Large intestine (tissue), 3 donors: ENCODE measurements at regions not wholly inside any gene's neighbourhood (a gene's known extent, or its start where the extent isn't known, plus 50 kb on each side); places are given as distances from the start of the nearest gene placed in this dataset.

Experiments used
- DNase-seq, 2 donors: peaks; one replicate each; pipeline versions ENCODE4 v3.0.0 to v3.0.0-alpha.2; 2013
- H3K27ac ChIP-seq: one replicate; pipeline ENCODE4 v1.5.1; 2013; ENCODE audit warnings: low read length
- H3K27me3 ChIP-seq: 2 replicates; pipeline ENCODE4 v1.6.1; 2013; ENCODE audit warnings: low read length; ENCODE audit not compliant: control insufficient read depth, insufficient read depth
- H3K36me3 ChIP-seq: 2 replicates; pipeline ENCODE4 v1.6.1; 2013; ENCODE audit warnings: low read length; ENCODE audit not compliant: control insufficient read depth, insufficient read depth
- H3K4me1 ChIP-seq: one replicate; pipeline ENCODE4 v1.6.1; 2013; ENCODE audit warnings: low read length; ENCODE audit not compliant: control insufficient read depth, insufficient read depth
- H3K4me3 ChIP-seq: one replicate; pipeline ENCODE4 v1.5.1; 2013; ENCODE audit warnings: low read length
- H3K9me3 ChIP-seq: one replicate; pipeline ENCODE4 v1.6.1; 2013; ENCODE audit warnings: mild to moderate bottlenecking, low read depth, low read length, moderate library complexity; ENCODE audit not compliant: control insufficient read depth
- WGBS: methylation state at CpG from one replicate; pipeline ENCODE4 v1.1.5; 2013; ENCODE audit warnings: low lambda C conversion rate; ENCODE audit not compliant: insufficient coverage; 5-methylcytosine and 5-hydroxymethylcytosine counted together

- Histone ChIP-seq H3K4me3 (no peak overlapping the region), H3K36me3 (no peaks in the 10 kb centered on the region), H3K9me3 (no peaks in the 10 kb centered on the region), H3K27me3 (no peaks in the 10 kb centered on the region), H3K27ac (no peak overlapping the region), H3K4me1 (no peaks in the 10 kb centered on the region)
- no CpG with 5 or more reads among the region's 7 CpGs for WGBS
- no peak for DNase-seq
Observed at GRCh38 chr16:86863609-86864008, 285.3 kb downstream of the FOXL1 start.

DNA sequence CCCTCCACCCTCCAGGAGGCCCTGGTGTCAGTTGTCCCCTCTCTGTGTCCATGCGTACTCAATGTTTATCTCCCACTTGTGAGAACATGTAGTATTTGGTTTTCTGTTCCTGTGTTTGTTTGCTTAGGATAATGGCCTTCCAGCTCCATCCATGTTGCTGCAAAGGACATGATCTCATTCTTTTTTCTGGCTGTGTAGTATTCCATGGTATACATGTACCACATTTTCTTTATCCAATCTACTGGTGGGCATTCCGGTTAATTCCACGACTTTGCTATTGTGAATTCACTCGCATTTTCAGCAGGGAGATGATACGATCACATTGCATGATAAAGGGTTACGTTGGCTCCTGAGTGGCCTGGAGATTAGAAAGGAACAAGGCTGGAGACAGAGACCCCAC lies 286.2 kb downstream of the FOXL1 start:
- no CpG with 5 or more reads among the region's 6 CpGs for WGBS
- Histone ChIP-seq H3K4me1 (no peaks in the 10 kb centered on the region), H3K36me3 (no peaks in the 10 kb centered on the region)

GRCh38 chr16:86865851-86866662 lies 287.7 kb downstream of the FOXL1 start:
- no peaks in the 10 kb centered on the region for H3K4me1 ChIP-seq
- peaks cover 5% of the 10 kb centered on the region for H3K27me3 ChIP-seq
- H3K36me3 ChIP-seq, result no peaks in the 10 kb centered on the region
- H3K27ac ChIP-seq, result no peak overlapping the region
- H3K9me3 ChIP-seq, result no peaks in the 10 kb centered on the region
- no CpG with 5 or more reads among the region's 23 CpGs for WGBS
- H3K4me3 ChIP-seq, result no peak overlapping the region
- peak in 1 of 2 donors; percentile 25 for DNase-seq

More for the DNA sequence above, 286.2 kb downstream of the FOXL1 start:
- DNase-seq, result no peak
- Histone ChIP-seq H3K9me3 (no peaks in the 10 kb centered on the region), H3K27ac (no peak overlapping the region), H3K27me3 (peaks cover 3% of the 10 kb centered on the region), H3K4me3 (no peak overlapping the region)

DNA sequence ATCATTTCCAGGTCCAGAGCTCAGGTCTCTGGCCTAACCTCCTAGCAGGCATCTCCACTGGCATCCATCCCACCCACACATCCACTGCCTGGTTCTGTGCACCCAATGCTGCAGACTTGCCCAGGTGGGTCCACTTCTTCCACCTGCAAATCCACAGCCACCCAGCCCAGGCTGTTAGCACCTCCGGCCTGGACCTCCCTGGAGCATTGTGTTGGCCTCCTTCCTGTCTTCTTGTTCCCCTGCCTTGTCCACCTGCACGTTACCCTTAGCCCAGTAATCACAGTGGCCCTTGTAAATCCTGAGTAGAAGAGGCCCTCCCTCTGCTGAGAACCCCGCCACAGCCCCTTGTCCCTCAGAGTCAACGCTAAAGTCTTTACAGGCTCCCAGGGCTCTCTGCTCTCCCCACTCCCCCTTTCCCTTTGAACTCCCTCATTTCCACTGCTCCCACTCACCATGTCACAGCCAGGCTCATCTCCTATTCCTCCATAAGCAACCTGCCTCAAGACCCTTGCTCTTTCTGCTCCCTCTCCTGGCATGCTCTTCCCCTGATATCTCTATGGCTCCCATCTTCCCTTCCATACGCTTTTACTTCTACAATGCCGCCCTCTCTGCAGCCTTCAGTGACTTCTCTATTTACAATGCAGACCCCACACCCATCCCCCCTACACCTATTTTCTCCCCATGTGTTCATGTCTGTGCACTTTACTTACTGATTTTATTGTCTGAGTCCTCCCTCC lies 288.8 kb downstream of the FOXL1 start:
- no peak overlapping the region for H3K4me3 ChIP-seq
- no peaks in the 10 kb centered on the region for H3K9me3 ChIP-seq
- H3K4me1 ChIP-seq, result no peaks in the 10 kb centered on the region
- no peaks in the 10 kb centered on the region for H3K36me3 ChIP-seq
- peaks cover 5% of the 10 kb centered on the region for H3K27me3 ChIP-seq
- H3K27ac ChIP-seq, result no peak overlapping the region
- DNase-seq, result no peak
- WGBS, result 100% methylated on average over 1 of the region's 6 CpGs

DNA sequence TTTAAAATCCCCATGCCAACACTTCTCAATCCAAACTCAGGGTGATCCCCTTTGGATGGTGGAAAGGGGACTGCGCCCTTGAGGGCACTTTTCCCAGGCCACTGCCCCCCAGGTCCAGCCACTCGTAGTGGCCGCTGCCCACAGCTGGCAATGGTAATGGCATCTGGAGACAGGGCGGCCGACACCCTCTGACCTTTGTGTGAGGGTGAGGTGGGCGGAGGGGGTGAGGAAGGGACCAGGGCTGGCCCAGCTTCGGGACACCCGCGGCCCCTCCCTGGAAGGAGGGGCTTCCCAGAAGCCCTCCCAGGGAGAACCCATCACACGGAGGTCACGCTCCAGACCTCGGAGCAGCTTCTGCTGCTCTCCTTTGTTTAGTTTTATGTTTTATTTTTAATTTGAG lies 289.7 kb downstream of the FOXL1 start:
- Histone ChIP-seq H3K27ac (no peak overlapping the region), H3K4me3 (no peak overlapping the region), H3K27me3 (peaks cover 5% of the 10 kb centered on the region), H3K9me3 (peaks cover 2% of the 10 kb centered on the region), H3K36me3 (no peaks in the 10 kb centered on the region), H3K4me1 (no peaks in the 10 kb centered on the region)
- DNase-seq, result no peak
- WGBS, result no CpG with 5 or more reads among the region's 12 CpGs

DNA sequence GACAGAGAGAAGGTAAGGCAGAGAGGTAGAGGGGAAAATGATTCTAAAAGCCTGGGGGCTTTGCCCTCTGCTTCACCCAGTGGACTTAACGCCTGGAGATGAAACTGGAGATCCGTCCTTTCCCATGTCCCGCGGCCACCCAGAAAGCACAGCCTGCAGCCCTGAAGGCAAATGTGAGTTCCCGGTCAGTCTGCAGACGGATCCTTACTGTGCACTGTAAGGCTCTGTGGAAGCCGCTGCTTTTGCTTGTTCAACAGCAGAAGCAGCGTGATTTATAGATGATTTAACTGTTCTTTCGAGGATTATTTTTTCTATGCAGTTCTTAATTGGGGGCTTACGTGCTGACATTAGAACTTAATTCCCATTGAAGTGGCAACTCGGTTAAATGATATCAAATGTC lies 290.4 kb downstream of the FOXL1 start:
- H3K4me1 ChIP-seq, result no peaks in the 10 kb centered on the region
- peaks cover 3% of the 10 kb centered on the region for H3K9me3 ChIP-seq
- peaks cover 5% of the 10 kb centered on the region for H3K27me3 ChIP-seq
- no peak overlapping the region for H3K4me3 ChIP-seq
- WGBS, result 83% methylated on average over 2 of the region's 11 CpGs
- H3K27ac ChIP-seq, result no peak overlapping the region
- no peaks in the 10 kb centered on the region for H3K36me3 ChIP-seq
- DNase-seq, result no peak

DNA sequence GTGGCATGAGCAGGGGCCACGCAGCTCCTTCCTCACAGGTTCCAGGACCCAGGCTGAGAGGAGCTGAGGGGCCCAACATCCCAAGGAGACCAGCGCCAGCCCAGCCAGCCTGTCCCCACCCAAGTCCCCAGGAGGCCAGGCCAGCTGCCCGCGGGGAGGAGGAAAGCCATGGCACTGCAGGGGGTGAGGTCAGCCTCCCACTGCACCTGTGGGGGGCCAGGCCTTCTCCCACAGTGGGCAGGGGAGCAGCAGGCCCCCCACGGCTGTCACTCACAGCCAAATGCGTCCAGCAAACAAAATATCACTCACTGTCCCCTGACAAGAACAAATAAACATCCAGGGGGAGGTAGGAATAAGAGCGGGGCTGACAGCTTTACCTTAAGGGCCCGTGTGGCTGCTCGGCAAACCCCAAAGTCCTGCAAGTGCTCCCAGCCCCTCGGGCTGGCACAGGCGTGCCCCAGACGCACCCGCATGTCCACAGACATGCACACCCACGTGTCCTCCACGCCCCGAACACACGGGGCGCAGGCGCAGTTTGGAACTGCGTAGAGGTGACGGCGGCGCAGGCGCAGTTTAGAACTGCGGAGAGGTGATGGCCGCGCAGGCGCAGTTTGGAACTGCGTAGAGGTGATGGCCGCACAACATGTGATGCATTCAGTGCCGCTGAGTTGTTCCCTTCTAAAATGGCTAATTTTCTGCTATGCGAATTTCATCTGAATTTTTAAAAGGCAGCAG lies 291.1 kb downstream of the FOXL1 start:
- no peak overlapping the region for H3K27ac ChIP-seq
- no peak overlapping the region for H3K4me3 ChIP-seq
- no peaks in the 10 kb centered on the region for H3K4me1 ChIP-seq
- peaks cover 5% of the 10 kb centered on the region for H3K27me3 ChIP-seq
- H3K36me3 ChIP-seq, result no peaks in the 10 kb centered on the region
- peaks cover 3% of the 10 kb centered on the region for H3K9me3 ChIP-seq
- no peak for DNase-seq
- WGBS, result no CpG with 5 or more reads among the region's 32 CpGs

- Histone ChIP-seq H3K4me1 (no peaks in the 10 kb centered on the region), H3K9me3 (peaks cover 3% of the 10 kb centered on the region), H3K4me3 (no peak overlapping the region), H3K27me3 (peaks cover 5% of the 10 kb centered on the region), H3K27ac (no peak overlapping the region), H3K36me3 (no peaks in the 10 kb centered on the region)
- no CpG with 5 or more reads among the region's 9 CpGs for WGBS
- no peak for DNase-seq
Observed at GRCh38 chr16:86870380-86870779, 292.0 kb downstream of the FOXL1 start.

- no peak for DNase-seq
- Histone ChIP-seq H3K36me3 (no peaks in the 10 kb centered on the region), H3K9me3 (peaks cover 3% of the 10 kb centered on the region), H3K27ac (no peak overlapping the region), H3K4me1 (no peaks in the 10 kb centered on the region), H3K27me3 (peaks cover 7% of the 10 kb centered on the region), H3K4me3 (no peak overlapping the region)
- no CpG with 5 or more reads among the region's 9 CpGs for WGBS
Observed at GRCh38 chr16:86872131-86872530, 293.8 kb downstream of the FOXL1 start.

DNA sequence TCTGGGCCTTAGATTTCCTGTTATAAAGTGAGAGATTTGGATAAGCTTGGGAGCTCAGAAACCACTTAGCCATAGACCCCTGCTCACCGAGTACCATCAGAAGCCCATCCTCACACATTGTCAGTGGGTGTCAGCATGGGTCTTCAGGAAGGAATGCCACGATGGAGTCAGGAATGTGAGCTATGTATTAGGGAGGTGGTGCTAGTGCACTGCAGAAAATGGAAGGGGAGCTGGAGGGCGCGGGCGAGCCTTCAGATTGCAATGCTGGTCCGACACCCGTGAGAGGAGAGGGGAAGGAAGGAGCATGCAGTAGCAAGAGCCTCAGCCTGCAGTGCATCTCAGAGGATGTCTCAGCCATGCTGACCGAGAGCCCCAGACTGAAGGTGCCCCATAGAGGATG lies 294.5 kb downstream of the FOXL1 start:
- no CpG with 5 or more reads among the region's 8 CpGs for WGBS
- H3K4me3 ChIP-seq, result no peak overlapping the region
- H3K4me1 ChIP-seq, result no peaks in the 10 kb centered on the region
- peaks cover 14% of the 10 kb centered on the region for H3K27me3 ChIP-seq
- peaks cover 3% of the 10 kb centered on the region for H3K9me3 ChIP-seq
- H3K27ac ChIP-seq, result no peak overlapping the region
- DNase-seq, result no peak
- H3K36me3 ChIP-seq, result no peaks in the 10 kb centered on the region
